ENCODE measurements at regions not wholly inside any gene's neighbourhood (a gene's known extent, or its start where the extent isn't known, plus 50 kb on each side); places are given as distances from the start of the nearest gene placed in this dataset.

- Histone ChIP-seq H3K9ac (ENCODE audit: low read length) (no peak overlapping the region), H3K27ac (ENCODE audit: low read depth, low read length) (no peak overlapping the region), H3K9me3 (ENCODE audit: insufficient read depth, low read depth, low read length) (no peaks in the 10 kb centered on the region), H4K20me1 (ENCODE audit: insufficient read depth, low read length) (no peaks in the 10 kb centered on the region), H3K4me2 (ENCODE audit: low read length) (no peak overlapping the region), H2AFZ (ENCODE audit: low read depth, low read length) (no peak overlapping the region), H3K4me1 (ENCODE audit: insufficient read depth, low read length) (no peaks in the 10 kb centered on the region), H3K4me3 (ENCODE audit: insufficient read depth, low read depth, low read length) (no peak overlapping the region), H3K27me3 (ENCODE audit: insufficient read depth, low read length) (peaks cover 3% of the 10 kb centered on the region), H3K79me2 (ENCODE audit: insufficient read depth, low read length) (no peaks in the 10 kb centered on the region), H3K36me3 (ENCODE audit: insufficient read depth, low read length) (no peaks in the 10 kb centered on the region)
- DNase-seq (ENCODE audit: low read depth), result no peak
- Mint-ChIP-seq H3K27ac (ENCODE audit: unreplicated experiment) (no peak overlapping the region), H3K4me1 (ENCODE audit: low read depth, unreplicated experiment) (no peaks in the 10 kb centered on the region), H3K27me3 (ENCODE audit: low read depth, unreplicated experiment) (peaks cover 26% of the 10 kb centered on the region), H3K9me3 (ENCODE audit: unreplicated experiment) (peaks cover 3% of the 10 kb centered on the region), H3K4me3 (ENCODE audit: unreplicated experiment) (no peak overlapping the region), H3K36me3 (ENCODE audit: low read depth, unreplicated experiment) (no peaks in the 10 kb centered on the region)
- FAIRE-seq, result no peak
- TF ChIP-seq CTCF (IDR thresholded peaks at IDR 0.05; ENCODE audit: insufficient read depth, low read depth, low read length) (no peak), EZH2 (IDR thresholded peaks at IDR 0.05; ENCODE audit: insufficient read depth, low read length) (no peak)
Observed at GRCh38 chr20:40738976-40739375, 49.9 kb upstream of the MAFB start.

GRCh38 chr20:40739841-40740240 lies 50.8 kb upstream of the MAFB start:
- Histone ChIP-seq H3K4me1 (ENCODE audit: insufficient read depth, low read length) (no peaks in the 10 kb centered on the region), H2AFZ (ENCODE audit: low read depth, low read length) (no peak overlapping the region), H4K20me1 (ENCODE audit: insufficient read depth, low read length) (no peaks in the 10 kb centered on the region), H3K9ac (ENCODE audit: low read length) (no peak overlapping the region), H3K4me3 (ENCODE audit: insufficient read depth, low read depth, low read length) (no peak overlapping the region), H3K27ac (ENCODE audit: low read depth, low read length) (no peak overlapping the region), H3K9me3 (ENCODE audit: insufficient read depth, low read depth, low read length) (no peaks in the 10 kb centered on the region), H3K36me3 (ENCODE audit: insufficient read depth, low read length) (no peaks in the 10 kb centered on the region), H3K79me2 (ENCODE audit: insufficient read depth, low read length) (no peaks in the 10 kb centered on the region), H3K27me3 (ENCODE audit: insufficient read depth, low read length) (peaks cover 11% of the 10 kb centered on the region), H3K4me2 (ENCODE audit: low read length) (no peak overlapping the region)
- FAIRE-seq, result no peak
- Mint-ChIP-seq H3K4me3 (ENCODE audit: unreplicated experiment) (no peak overlapping the region), H3K27ac (ENCODE audit: unreplicated experiment) (no peak overlapping the region), H3K4me1 (ENCODE audit: low read depth, unreplicated experiment) (no peaks in the 10 kb centered on the region), H3K9me3 (ENCODE audit: unreplicated experiment) (peaks cover 3% of the 10 kb centered on the region), H3K27me3 (ENCODE audit: low read depth, unreplicated experiment) (peaks cover 30% of the 10 kb centered on the region), H3K36me3 (ENCODE audit: low read depth, unreplicated experiment) (no peaks in the 10 kb centered on the region)
- TF ChIP-seq CTCF (IDR thresholded peaks at IDR 0.05; ENCODE audit: insufficient read depth, low read depth, low read length), result no peak
- TF ChIP-seq EZH2 (IDR thresholded peaks at IDR 0.05; ENCODE audit: insufficient read depth, low read length), result no peak
- DNase-seq (ENCODE audit: low read depth), result no peak

- no peaks in the 10 kb centered on the region for H3K4me1 Mint-ChIP-seq (ENCODE audit: low read depth, unreplicated experiment)
- no peak overlapping the region for H3K4me3 Mint-ChIP-seq (ENCODE audit: unreplicated experiment)
- Histone ChIP-seq H3K79me2 (ENCODE audit: insufficient read depth, low read length) (no peaks in the 10 kb centered on the region), H3K36me3 (ENCODE audit: insufficient read depth, low read length) (no peaks in the 10 kb centered on the region), H3K4me3 (ENCODE audit: insufficient read depth, low read depth, low read length) (no peak overlapping the region), H3K27ac (ENCODE audit: low read depth, low read length) (no peak overlapping the region), H3K4me1 (ENCODE audit: insufficient read depth, low read length) (no peaks in the 10 kb centered on the region), H3K27me3 (ENCODE audit: insufficient read depth, low read length) (peaks cover 11% of the 10 kb centered on the region), H4K20me1 (ENCODE audit: insufficient read depth, low read length) (no peaks in the 10 kb centered on the region), H2AFZ (ENCODE audit: low read depth, low read length) (no peak overlapping the region), H3K9ac (ENCODE audit: low read length) (no peak overlapping the region), H3K9me3 (ENCODE audit: insufficient read depth, low read depth, low read length) (no peaks in the 10 kb centered on the region), H3K4me2 (ENCODE audit: low read length) (no peak overlapping the region)
- H3K27ac Mint-ChIP-seq (ENCODE audit: unreplicated experiment), result no peak overlapping the region
- TF ChIP-seq CTCF (IDR thresholded peaks at IDR 0.05; ENCODE audit: insufficient read depth, low read depth, low read length) (peak; percentile 49), EZH2 (IDR thresholded peaks at IDR 0.05; ENCODE audit: insufficient read depth, low read length) (no peak)
- FAIRE-seq (no peak), DNase-seq (ENCODE audit: low read depth) (peak; percentile 9)
- peaks cover 1% of the 10 kb centered on the region for H3K9me3 Mint-ChIP-seq (ENCODE audit: unreplicated experiment)
- H3K36me3 Mint-ChIP-seq (ENCODE audit: low read depth, unreplicated experiment), result no peaks in the 10 kb centered on the region
- H3K27me3 Mint-ChIP-seq (ENCODE audit: low read depth, unreplicated experiment), result peaks cover 43% of the 10 kb centered on the region
Observed at GRCh38 chr20:40741507-40742106, 52.6 kb upstream of the MAFB start.
